ENCODE measurements at regions not wholly inside any gene's neighbourhood (a gene's known extent, or its start where the extent isn't known, plus 50 kb on each side); places are given as distances from the start of the nearest gene placed in this dataset.

DNA sequence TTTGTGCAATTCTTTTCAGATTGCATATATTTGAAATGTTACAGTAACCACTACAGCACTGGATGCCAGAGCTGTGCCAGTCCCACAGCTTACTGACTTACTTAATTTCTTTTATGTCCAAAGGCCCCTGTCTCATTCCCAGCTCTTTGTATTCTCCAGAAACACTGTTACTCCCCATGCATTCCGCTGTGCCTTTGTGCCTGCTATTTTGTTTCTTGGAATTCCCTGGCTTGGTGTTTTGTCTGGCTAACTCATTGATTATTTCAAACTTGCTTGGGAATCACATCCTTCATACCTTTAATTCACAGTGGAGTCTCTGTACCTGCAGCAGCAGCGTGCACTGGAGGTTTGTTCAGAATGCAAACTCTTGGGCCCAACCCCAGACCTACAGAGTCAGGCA lies 601.9 kb upstream of the DDX18 start:
- TF ChIP-seq SP1 (IDR thresholded peaks at IDR 0.05) (no peak), ZNF384 (IDR thresholded peaks at IDR 0.05) (no peak), NFRKB (IDR thresholded peaks at IDR 0.05) (no peak), BHLHE40 (IDR thresholded peaks at IDR 0.05; ENCODE audit: borderline replicate concordance) (no peak), TARDBP (IDR thresholded peaks at IDR 0.05) (no peak), FOXM1 (IDR thresholded peaks at IDR 0.05; ENCODE audit: borderline replicate concordance) (no peak)
- ChIA-PET POLR2A (no interaction called here), CTCF (no interaction called here)
- no peak for DNase-seq (ENCODE audit: extremely low spot score)

DNA sequence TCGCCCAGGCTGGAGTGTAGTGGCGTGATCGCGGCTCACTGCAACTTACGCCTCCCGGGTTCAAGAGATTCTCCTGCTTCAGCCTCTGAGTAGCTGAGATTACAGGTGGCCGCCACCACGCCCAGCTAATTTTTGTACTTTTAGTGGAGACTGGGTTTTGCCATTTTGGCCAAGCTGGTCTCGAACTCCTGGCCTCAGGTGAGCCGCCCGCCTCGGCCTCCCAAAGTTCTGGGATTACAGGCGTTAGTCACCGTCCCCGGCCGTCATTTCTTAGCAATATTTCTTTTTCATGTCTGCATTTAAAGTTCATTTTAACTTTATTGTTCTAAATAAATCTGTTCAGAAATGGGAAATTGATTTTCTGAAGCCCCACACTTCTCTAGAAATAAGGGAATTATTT lies 597.3 kb upstream of the DDX18 start:
- CTCF ChIA-PET, result no interaction called here
- no peak for DNase-seq (ENCODE audit: extremely low spot score)
- TF ChIP-seq ZNF384 (IDR thresholded peaks at IDR 0.05) (no peak), ARNT (IDR thresholded peaks at IDR 0.05) (no peak), FOXA1 (IDR thresholded peaks at IDR 0.05) (no peak), TARDBP (IDR thresholded peaks at IDR 0.05) (no peak), SUZ12 (IDR thresholded peaks at IDR 0.05) (no peak), CTBP1 (IDR thresholded peaks at IDR 0.05; ENCODE audit: borderline replicate concordance) (no peak), NFRKB (IDR thresholded peaks at IDR 0.05) (no peak), BHLHE40 (IDR thresholded peaks at IDR 0.05; ENCODE audit: borderline replicate concordance) (no peak), HDGF (IDR thresholded peaks at IDR 0.05; ENCODE audit: borderline replicate concordance) (no peak), LEF1 (IDR thresholded peaks at IDR 0.05; ENCODE audit: borderline replicate concordance) (no peak), FOXK2 (IDR thresholded peaks at IDR 0.05) (no peak), SP1 (IDR thresholded peaks at IDR 0.05) (no peak), ELF4 (IDR thresholded peaks at IDR 0.05) (no peak), L3MBTL2 (conservative IDR thresholded peaks at IDR 0.05) (no peak), PKNOX1 (IDR thresholded peaks at IDR 0.05) (no peak), FOXM1 (IDR thresholded peaks at IDR 0.05; ENCODE audit: borderline replicate concordance) (no peak)
- POLR2A ChIA-PET, result no interaction called here

- no peak for TF ChIP-seq HDGF (IDR thresholded peaks at IDR 0.05; ENCODE audit: borderline replicate concordance)
- CTCF ChIA-PET, result no interaction called here
Measured at GRCh38 chr2:117222809-117223208, 591.7 kb upstream of the DDX18 start.

GRCh38 chr2:117232305-117232704 lies 582.2 kb upstream of the DDX18 start:
- no peak for DNase-seq (ENCODE audit: extremely low spot score)
- ChIA-PET POLR2A (no interaction called here), CTCF (no interaction called here)
- TF ChIP-seq FOXK2 (IDR thresholded peaks at IDR 0.05), result no peak
- TF ChIP-seq TARDBP (IDR thresholded peaks at IDR 0.05), result no peak
- no peak for TF ChIP-seq SP1 (IDR thresholded peaks at IDR 0.05)
- TF ChIP-seq HDGF (IDR thresholded peaks at IDR 0.05; ENCODE audit: borderline replicate concordance), result no peak
- TF ChIP-seq LEF1 (IDR thresholded peaks at IDR 0.05; ENCODE audit: borderline replicate concordance), result no peak
- TF ChIP-seq FOXA1 (IDR thresholded peaks at IDR 0.05), result no peak
- TF ChIP-seq FOXM1 (IDR thresholded peaks at IDR 0.05; ENCODE audit: borderline replicate concordance), result no peak
- no peak for TF ChIP-seq ZNF384 (IDR thresholded peaks at IDR 0.05)

More at GRCh38 chr2:117222809-117223208, 591.7 kb upstream of the DDX18 start:
- POLR2A ChIA-PET, result no interaction called here
- no peak for DNase-seq (ENCODE audit: extremely low spot score)

DNA sequence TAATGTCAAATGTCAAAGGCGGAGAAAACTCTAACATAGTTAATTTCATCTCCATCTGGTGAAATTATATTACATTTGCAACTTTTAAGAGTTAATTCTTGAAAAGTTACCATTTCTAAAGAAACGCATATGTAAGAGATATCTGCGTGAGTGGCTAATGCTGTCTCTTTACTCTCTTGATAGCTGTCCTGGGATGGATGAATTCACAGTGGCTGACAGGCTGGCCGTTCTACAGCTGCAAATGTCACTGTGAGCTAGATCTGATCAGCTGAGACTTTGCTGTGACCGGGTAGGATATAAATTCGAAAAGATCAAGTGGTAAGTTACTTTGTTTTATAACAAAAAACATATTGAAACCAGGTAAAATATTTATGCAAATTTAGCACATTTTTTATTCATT lies 557.1 kb upstream of the DDX18 start:
- no peak for DNase-seq (ENCODE audit: extremely low spot score)
- ChIA-PET POLR2A (no interaction called here), CTCF (no interaction called here)
- TF ChIP-seq FOXK2 (IDR thresholded peaks at IDR 0.05) (no peak), LEF1 (IDR thresholded peaks at IDR 0.05; ENCODE audit: borderline replicate concordance) (no peak), SP1 (IDR thresholded peaks at IDR 0.05) (no peak), SUZ12 (IDR thresholded peaks at IDR 0.05) (no peak), FOXA1 (IDR thresholded peaks at IDR 0.05) (no peak), HDGF (IDR thresholded peaks at IDR 0.05; ENCODE audit: borderline replicate concordance) (no peak), L3MBTL2 (conservative IDR thresholded peaks at IDR 0.05) (no peak), BHLHE40 (IDR thresholded peaks at IDR 0.05; ENCODE audit: borderline replicate concordance) (no peak), NFRKB (IDR thresholded peaks at IDR 0.05) (no peak), CTBP1 (IDR thresholded peaks at IDR 0.05; ENCODE audit: borderline replicate concordance) (no peak), ARNT (IDR thresholded peaks at IDR 0.05) (no peak), PKNOX1 (IDR thresholded peaks at IDR 0.05) (no peak), ELF4 (IDR thresholded peaks at IDR 0.05) (no peak), TARDBP (IDR thresholded peaks at IDR 0.05) (no peak), FOXM1 (IDR thresholded peaks at IDR 0.05; ENCODE audit: borderline replicate concordance) (no peak), ZNF384 (IDR thresholded peaks at IDR 0.05) (no peak)

- TF ChIP-seq PKNOX1 (IDR thresholded peaks at IDR 0.05), result no peak
- no peak for TF ChIP-seq ZNF384 (IDR thresholded peaks at IDR 0.05)
- TF ChIP-seq HDGF (IDR thresholded peaks at IDR 0.05; ENCODE audit: borderline replicate concordance), result no peak
- TF ChIP-seq FOXA1 (IDR thresholded peaks at IDR 0.05), result no peak
- TF ChIP-seq SP1 (IDR thresholded peaks at IDR 0.05), result no peak
- TF ChIP-seq SUZ12 (IDR thresholded peaks at IDR 0.05), result no peak
- no peak for TF ChIP-seq TARDBP (IDR thresholded peaks at IDR 0.05)
- TF ChIP-seq FOXK2 (IDR thresholded peaks at IDR 0.05), result no peak
- TF ChIP-seq BHLHE40 (IDR thresholded peaks at IDR 0.05; ENCODE audit: borderline replicate concordance), result no peak
- no peak for TF ChIP-seq FOXM1 (IDR thresholded peaks at IDR 0.05; ENCODE audit: borderline replicate concordance)
- TF ChIP-seq NFRKB (IDR thresholded peaks at IDR 0.05), result no peak
- no peak for TF ChIP-seq CTBP1 (IDR thresholded peaks at IDR 0.05; ENCODE audit: borderline replicate concordance)
- CTCF ChIA-PET, result no interaction called here
- DNase-seq (ENCODE audit: extremely low spot score), result no peak
- POLR2A ChIA-PET, result no interaction called here
Measured at GRCh38 chr2:117269574-117269973, 544.9 kb upstream of the DDX18 start.

- no peak for TF ChIP-seq SUZ12 (IDR thresholded peaks at IDR 0.05)
- no peak for TF ChIP-seq FOXK2 (IDR thresholded peaks at IDR 0.05)
- TF ChIP-seq CTBP1 (IDR thresholded peaks at IDR 0.05; ENCODE audit: borderline replicate concordance), result no peak
- TF ChIP-seq ELF4 (IDR thresholded peaks at IDR 0.05), result no peak
- no peak for TF ChIP-seq FOXA1 (IDR thresholded peaks at IDR 0.05)
- TF ChIP-seq LEF1 (IDR thresholded peaks at IDR 0.05; ENCODE audit: borderline replicate concordance), result no peak
- no peak for TF ChIP-seq ZNF384 (IDR thresholded peaks at IDR 0.05)
- ChIA-PET POLR2A (no interaction called here), CTCF (no interaction called here)
- no peak for DNase-seq (ENCODE audit: extremely low spot score)
Measured at GRCh38 chr2:117271631-117272030, 542.9 kb upstream of the DDX18 start.

All from HEK293T (cell line).